SK-N-SH treated with all-trans-retinoic acid at 6 μM for 48 hours (cell line): ENCODE measurements at regions not wholly inside any gene's neighbourhood (a gene's known extent, or its start where the extent isn't known, plus 50 kb on each side); places are given as distances from the start of the nearest gene placed in this dataset.

ENCODE experiments used
- ATAC-seq: fragments of 200-7000 bp; cut with Tn5 transposase; 3 replicates; pipeline ENCODE4 v1.9.1; 2020; ENCODE audit warnings: mild to moderate bottlenecking, moderate library complexity
- ARNTL ChIP-seq: fragments of 450-650 bp; formaldehyde crosslinking; IDR thresholded peaks from 2 replicates; pipeline ENCODE4 v1.5.0; 2020; ENCODE audit warnings: low read depth, mild to moderate bottlenecking, moderate library complexity, borderline replicate concordance
- CREB5 ChIP-seq: fragments of 250-450 bp; sonication (Bioruptor Pico); IDR thresholded peaks from 2 replicates; pipeline ENCODE4 v1.5.1; 2020; ENCODE audit warnings: low read depth, mild to moderate bottlenecking, moderate library complexity
- CSDC2 ChIP-seq: fragments of 250-450 bp; sonication (Bioruptor Pico); IDR thresholded peaks from 2 replicates; pipeline ENCODE4 v1.5.0; 2020; ENCODE audit warnings: mild to moderate bottlenecking, moderate library complexity
- CSRNP3 ChIP-seq: fragments of 250-450 bp; sonication (Bioruptor Pico); IDR thresholded peaks from 2 replicates; pipeline ENCODE4 v1.5.1; 2021; ENCODE audit warnings: mild to moderate bottlenecking, moderate library complexity
- ESRRG ChIP-seq: fragments of 250-450 bp; sonication (Bioruptor Pico); IDR thresholded peaks from 2 replicates; pipeline ENCODE4 v1.6.1; 2021; ENCODE audit warnings: mild to moderate bottlenecking
- GLIS3 ChIP-seq: fragments of 250-450 bp; sonication (Bioruptor Pico); IDR thresholded peaks from 2 replicates; pipeline ENCODE4 v1.5.0; 2020; ENCODE audit warnings: mild to moderate bottlenecking, moderate library complexity
- ISL1 ChIP-seq: fragments of 250-450 bp; sonication (Bioruptor Pico); IDR thresholded peaks from 2 replicates; pipeline ENCODE4 v2.1.2; 2022; ENCODE audit warnings: mild to moderate bottlenecking, moderate library complexity
- OSR1 ChIP-seq: fragments of 250-450 bp; sonication (Bioruptor Pico); IDR thresholded peaks from 2 replicates; pipeline ENCODE4 v1.8.0; 2022; ENCODE audit warnings: moderate library complexity, mild to moderate bottlenecking, inconsistent platforms
- PATZ1 ChIP-seq: fragments of 250-450 bp; sonication (Bioruptor Pico); IDR thresholded peaks from 2 replicates; pipeline ENCODE4 v1.8.0; 2020; ENCODE audit warnings: mild to moderate bottlenecking, moderate library complexity, borderline replicate concordance
- POU6F1 ChIP-seq: fragments of 250-450 bp; sonication (Bioruptor Pico); IDR thresholded peaks from 2 replicates; pipeline ENCODE4 v1.8.0; 2021; ENCODE audit warnings: low read depth, mild to moderate bottlenecking, moderate library complexity, borderline replicate concordance
- PPARA ChIP-seq: fragments of 250-450 bp; sonication (Bioruptor Pico); IDR thresholded peaks from 2 replicates; pipeline ENCODE4 v1.5.0; 2020; ENCODE audit warnings: mild to moderate bottlenecking, borderline replicate concordance
- RARB ChIP-seq: fragments of 250-450 bp; sonication (Bioruptor Pico); IDR thresholded peaks from 2 replicates; pipeline ENCODE4 v1.8.0; 2021; ENCODE audit warnings: mild to moderate bottlenecking, moderate library complexity
- SNAI2 ChIP-seq: fragments of 250-450 bp; sonication (Bioruptor Pico); IDR thresholded peaks from 2 replicates; pipeline ENCODE4 v1.5.0; 2020; ENCODE audit warnings: mild to moderate bottlenecking, moderate library complexity
- TCF4 ChIP-seq: fragments of 250-450 bp; sonication (Bioruptor Pico); IDR thresholded peaks from 2 replicates; pipeline ENCODE4 v1.8.0; 2021; ENCODE audit warnings: mild to moderate bottlenecking, moderate library complexity, borderline replicate concordance
- TSHZ2 ChIP-seq: fragments of 250-450 bp; sonication (Bioruptor Pico); IDR thresholded peaks from 2 replicates; pipeline ENCODE4 v1.5.0; 2020; ENCODE audit warnings: mild to moderate bottlenecking, moderate library complexity
- ZC3H10 ChIP-seq: fragments of 250-450 bp; sonication (Bioruptor Pico); IDR thresholded peaks from 2 replicates; pipeline ENCODE4 v1.5.1; 2021; ENCODE audit warnings: mild to moderate bottlenecking, moderate library complexity
- ZFP3 ChIP-seq: fragments of 250-450 bp; sonication (Bioruptor Pico); IDR thresholded peaks from 2 replicates; pipeline ENCODE4 v1.5.0; 2020; ENCODE audit warnings: mild to moderate bottlenecking, moderate library complexity
- ZFP30 ChIP-seq: fragments of 450-650 bp; formaldehyde crosslinking; IDR thresholded peaks from 2 replicates; pipeline ENCODE4 v1.5.0; 2022; ENCODE audit warnings: mild to moderate bottlenecking, moderate library complexity
- ZNF565 ChIP-seq: fragments of 450-650 bp; formaldehyde crosslinking; conservative IDR thresholded peaks from 2 replicates; pipeline ENCODE4 v1.5.0; 2020; ENCODE audit warnings: low read depth, mild to moderate bottlenecking, moderate library complexity
- ZNF70 ChIP-seq: fragments of 450-650 bp; formaldehyde crosslinking; IDR thresholded peaks from 2 replicates; pipeline ENCODE4 v1.5.0; 2020; ENCODE audit warnings: mild to moderate bottlenecking, moderate library complexity
- ZNF8 ChIP-seq: fragments of 450-650 bp; formaldehyde crosslinking; IDR thresholded peaks from 2 replicates; pipeline ENCODE4 v1.5.0; 2020; ENCODE audit warnings: mild to moderate bottlenecking, moderate library complexity

GRCh38 chr7:156334636-156335035 is 305.9 kb upstream of the RNF32 start:
- no peak for ATAC-seq
- TF ChIP-seq TSHZ2 (CRISPR knock-in tag) (no peak), CSRNP3 (no peak), ZNF8 (CRISPR knock-in tag) (no peak), ZNF70 (CRISPR knock-in tag) (no peak), RARB (no peak), PPARA (CRISPR knock-in tag) (no peak), SNAI2 (CRISPR knock-in tag) (no peak), TCF4 (CRISPR knock-in tag) (no peak)

GRCh38 chr7:156327916-156328315 is 312.7 kb upstream of the RNF32 start:
- TF ChIP-seq TSHZ2 (CRISPR knock-in tag) = no peak
- no peak for TF ChIP-seq POU6F1 (CRISPR knock-in tag)
- TF ChIP-seq CREB5 (CRISPR knock-in tag) = no peak
- no peak for TF ChIP-seq ZNF70 (CRISPR knock-in tag)
- TF ChIP-seq ZNF8 (CRISPR knock-in tag) = no peak
- no peak for ATAC-seq

GRCh38 chr7:156327474-156327873 is 313.1 kb upstream of the RNF32 start:
- no peak for ATAC-seq
- TF ChIP-seq CREB5 (CRISPR knock-in tag) = no peak
- no peak for TF ChIP-seq OSR1
- TF ChIP-seq PPARA (CRISPR knock-in tag) = no peak
- TF ChIP-seq ARNTL = no peak
- no peak for TF ChIP-seq CSDC2
- TF ChIP-seq ZFP3 (CRISPR knock-in tag) = no peak
- no peak for TF ChIP-seq ZC3H10
- TF ChIP-seq TSHZ2 (CRISPR knock-in tag) = no peak
- TF ChIP-seq GLIS3 (CRISPR knock-in tag) = no peak
- TF ChIP-seq ZNF565 (CRISPR knock-in tag) = no peak
- TF ChIP-seq RARB = no peak
- no peak for TF ChIP-seq PATZ1 (CRISPR knock-in tag)
- TF ChIP-seq ZNF70 (CRISPR knock-in tag) = no peak
- TF ChIP-seq ZFP30 (CRISPR knock-in tag) = no peak
- no peak for TF ChIP-seq ESRRG
- no peak for TF ChIP-seq ISL1 (CRISPR knock-in tag)
